Brain microvascular endothelial cell (primary cell): ENCODE measurements at regions not wholly inside any gene's neighbourhood (a gene's known extent, or its start where the extent isn't known, plus 50 kb on each side); places are given as distances from the start of the nearest gene placed in this dataset.
"Not testable (repeated sequence)": the region's sequence is repeated elsewhere in the genome, so short reads cannot be mapped to it uniquely, and the experiment has no call there.

ENCODE experiments used
- DNase-seq: peaks from one replicate; pipeline ENCODE4 v3.0.0-alpha.2; 2020
- H3K27ac ChIP-seq: fragments of 250-450 bp; sonication (Bioruptor Pico); 2 replicates; pipeline ENCODE4 v1.5.1; 2020; ENCODE audit warnings: mild to moderate bottlenecking, moderate library complexity
- H3K27me3 ChIP-seq: fragments of 250-450 bp; sonication (Bioruptor Pico); replicated peaks from 2 replicates; pipeline ENCODE4 v1.5.1; 2020; ENCODE audit warnings: mild to moderate bottlenecking
- H3K36me3 ChIP-seq: fragments of 250-450 bp; sonication (Bioruptor Pico); replicated peaks from 2 replicates; pipeline ENCODE4 v1.5.1; 2020; ENCODE audit warnings: mild to moderate bottlenecking
- H3K4me3 ChIP-seq: 2 replicates; pipeline ENCODE4 v1.5.1; 2011; ENCODE audit warnings: low read depth, mild to moderate bottlenecking, control low read depth, low read length, moderate library complexity
- CTCF ChIP-seq: IDR thresholded peaks from 2 replicates; pipeline ENCODE4 v1.5.1; 2011; ENCODE audit warnings: low read depth, mild to moderate bottlenecking, moderate library complexity, low read length, control low read depth, inconsistent platforms; ENCODE audit errors: missing control alignments
- in situ Hi-C: cut with HindIII; loops from 2 replicates; pipeline ENCODE4 v1.10.0; 2017; ENCODE audit warnings: low sequenced_read_pairs, low pct_ligation_motif_present

GRCh38 chr4:23023666-23024065 is 330.9 kb downstream of the GBA3 start:
- Histone ChIP-seq H3K27ac (no peak overlapping the region), H3K27me3 (no peaks in the 10 kb centered on the region), H3K36me3 (no peaks in the 10 kb centered on the region), H3K4me3 (no peak overlapping the region)
- TF ChIP-seq CTCF: no peak
- in situ Hi-C loops: no loop called here
- no peak for DNase-seq

GRCh38 chr4:23023121-23023520 is 330.4 kb downstream of the GBA3 start:
- Histone ChIP-seq H3K27ac (no peak overlapping the region), H3K36me3 (no peaks in the 10 kb centered on the region), H3K4me3 (no peak overlapping the region), H3K27me3 (no peaks in the 10 kb centered on the region)
- DNase-seq: no peak
- in situ Hi-C loops: no loop called here
- TF ChIP-seq CTCF: no peak

GRCh38 chr4:23022032-23022431 is 329.3 kb downstream of the GBA3 start:
- peak; percentile 86 for DNase-seq
- no peaks in the 10 kb centered on the region for H3K36me3 ChIP-seq
- peak overlapping the region; percentile 61 for H3K27ac ChIP-seq
- no peak overlapping the region for H3K4me3 ChIP-seq
- in situ Hi-C loops: no loop called here
- no peaks in the 10 kb centered on the region for H3K27me3 ChIP-seq
- peak; percentile 23 for TF ChIP-seq CTCF

- in situ Hi-C loops: no loop called here
- no peak for TF ChIP-seq CTCF
- Histone ChIP-seq H3K27ac (peak overlapping the region; percentile 50), H3K27me3 (no peaks in the 10 kb centered on the region), H3K36me3 (no peaks in the 10 kb centered on the region), H3K4me3 (no peak overlapping the region)
- DNase-seq: no peak
Observed at GRCh38 chr4:23021040-23021439, 328.3 kb downstream of the GBA3 start.

- in situ Hi-C loops, H3K27me3 ChIP-seq, DNase-seq, H3K27ac ChIP-seq, H3K4me3 ChIP-seq, H3K36me3 ChIP-seq: not testable (repeated sequence)
Observed at GRCh38 chr4:23020399-23020798, 327.7 kb downstream of the GBA3 start.

GRCh38 chr4:23016981-23017380 is 324.2 kb downstream of the GBA3 start:
- Histone ChIP-seq H3K27ac (no peak overlapping the region), H3K27me3 (no peaks in the 10 kb centered on the region), H3K4me3 (no peak overlapping the region), H3K36me3 (no peaks in the 10 kb centered on the region)
- no peak for DNase-seq
- TF ChIP-seq CTCF: no peak
- in situ Hi-C loops: no loop called here

GRCh38 chr4:23015821-23016220 is 323.1 kb downstream of the GBA3 start:
- no peaks in the 10 kb centered on the region for H3K27me3 ChIP-seq
- in situ Hi-C loops: no loop called here
- H3K36me3 ChIP-seq: no peaks in the 10 kb centered on the region
- no peak overlapping the region for H3K27ac ChIP-seq
- DNase-seq: no peak
- no peak for TF ChIP-seq CTCF
- H3K4me3 ChIP-seq: no peak overlapping the region
